COR-L47 (cell line): ENCODE measurements at regions not wholly inside any gene's neighbourhood (a gene's known extent, or its start where the extent isn't known, plus 50 kb on each side); places are given as distances from the start of the nearest gene placed in this dataset.
"Not testable (repeated sequence)": the region's sequence is repeated elsewhere in the genome, so short reads cannot be mapped to it uniquely, and the experiment has no call there.

ENCODE experiments used
- DNase-seq: peaks from one replicate; lab custom pipeline; 2025; lab: John Stamatoyannopoulos, UW

- DNase-seq: no peak
Observed at GRCh38 chr6:69623357-69623756, 173.5 kb downstream of the LMBRD1 start.

GRCh38 chr6:69622924-69623323 lies 173.9 kb downstream of the LMBRD1 start:
- DNase-seq: no peak

GRCh38 chr6:69622230-69622629 lies 174.6 kb downstream of the LMBRD1 start:
- peak; percentile 44 for DNase-seq

- no peak for DNase-seq
Observed at GRCh38 chr6:69617163-69617562, 179.6 kb downstream of the LMBRD1 start.

- DNase-seq: no peak
Observed at GRCh38 chr6:69609836-69610472, 186.9 kb downstream of the LMBRD1 start.

GRCh38 chr6:69601132-69601531 lies 195.7 kb downstream of the LMBRD1 start:
- no peak for DNase-seq

- no peak for DNase-seq
Observed at GRCh38 chr6:69594405-69594804, 202.4 kb downstream of the LMBRD1 start.

- no peak for DNase-seq
Observed at GRCh38 chr6:69593706-69594105, 203.1 kb downstream of the LMBRD1 start.

- no peak for DNase-seq
Observed at GRCh38 chr6:69589626-69590025, 207.2 kb downstream of the LMBRD1 start.

GRCh38 chr6:69584913-69585729 lies 211.7 kb downstream of the LMBRD1 start:
- no peak for DNase-seq

GRCh38 chr6:69584536-69584912 lies 212.3 kb downstream of the LMBRD1 start:
- DNase-seq: no peak

GRCh38 chr6:69581581-69581980 lies 215.2 kb downstream of the LMBRD1 start:
- DNase-seq: no peak

GRCh38 chr6:69580706-69581105 lies 216.1 kb downstream of the LMBRD1 start:
- peak; percentile 1 for DNase-seq

- no peak for DNase-seq
Observed at GRCh38 chr6:69578361-69578890, 218.4 kb downstream of the LMBRD1 start.

- no peak for DNase-seq
Observed at GRCh38 chr6:69571234-69571633, 225.6 kb downstream of the LMBRD1 start.

GRCh38 chr6:69570106-69570505 lies 226.7 kb downstream of the LMBRD1 start:
- DNase-seq: no peak

GRCh38 chr6:69560597-69560996 lies 236.2 kb downstream of the LMBRD1 start:
- DNase-seq: not testable (repeated sequence)

GRCh38 chr6:69555088-69555638 lies 241.6 kb downstream of the LMBRD1 start:
- DNase-seq: no peak

GRCh38 chr6:69542494-69542893 lies 254.3 kb downstream of the LMBRD1 start:
- DNase-seq: no peak

- no peak for DNase-seq
Observed at GRCh38 chr6:69527921-69528476, 268.8 kb downstream of the LMBRD1 start.

- not testable (repeated sequence) for DNase-seq
Observed at GRCh38 chr6:69515480-69515879, 281.3 kb downstream of the LMBRD1 start.

- DNase-seq: no peak
Observed at GRCh38 chr6:69494595-69494994, 302.2 kb downstream of the LMBRD1 start.

GRCh38 chr6:69489970-69490369 lies 306.8 kb downstream of the LMBRD1 start:
- no peak for DNase-seq
